SK-N-SH treated with all-trans-retinoic acid at 6 μM for 48 hours (cell line): ENCODE measurements at regions not wholly inside any gene's neighbourhood (a gene's known extent, or its start where the extent isn't known, plus 50 kb on each side); places are given as distances from the start of the nearest gene placed in this dataset.

ENCODE experiments used
- ARNTL ChIP-seq: fragments of 450-650 bp; formaldehyde crosslinking; IDR thresholded peaks from 2 replicates; pipeline ENCODE4 v1.5.0; 2020; ENCODE audit warnings: low read depth, mild to moderate bottlenecking, moderate library complexity, borderline replicate concordance
- CREB5 ChIP-seq: fragments of 250-450 bp; sonication (Bioruptor Pico); IDR thresholded peaks from 2 replicates; pipeline ENCODE4 v1.5.1; 2020; ENCODE audit warnings: low read depth, mild to moderate bottlenecking, moderate library complexity
- ESRRG ChIP-seq: fragments of 250-450 bp; sonication (Bioruptor Pico); IDR thresholded peaks from 2 replicates; pipeline ENCODE4 v1.6.1; 2021; ENCODE audit warnings: mild to moderate bottlenecking
- OSR1 ChIP-seq: fragments of 250-450 bp; sonication (Bioruptor Pico); IDR thresholded peaks from 2 replicates; pipeline ENCODE4 v1.8.0; 2022; ENCODE audit warnings: moderate library complexity, mild to moderate bottlenecking, inconsistent platforms
- PATZ1 ChIP-seq: fragments of 250-450 bp; sonication (Bioruptor Pico); IDR thresholded peaks from 2 replicates; pipeline ENCODE4 v1.8.0; 2020; ENCODE audit warnings: mild to moderate bottlenecking, moderate library complexity, borderline replicate concordance
- RARB ChIP-seq: fragments of 250-450 bp; sonication (Bioruptor Pico); IDR thresholded peaks from 2 replicates; pipeline ENCODE4 v1.8.0; 2021; ENCODE audit warnings: mild to moderate bottlenecking, moderate library complexity
- SNAI2 ChIP-seq: fragments of 250-450 bp; sonication (Bioruptor Pico); IDR thresholded peaks from 2 replicates; pipeline ENCODE4 v1.5.0; 2020; ENCODE audit warnings: mild to moderate bottlenecking, moderate library complexity
- TCF4 ChIP-seq: fragments of 250-450 bp; sonication (Bioruptor Pico); IDR thresholded peaks from 2 replicates; pipeline ENCODE4 v1.8.0; 2021; ENCODE audit warnings: mild to moderate bottlenecking, moderate library complexity, borderline replicate concordance
- TOX ChIP-seq: fragments of 250-450 bp; sonication (Bioruptor Pico); IDR thresholded peaks from 2 replicates; pipeline ENCODE4 v1.8.0; 2021; ENCODE audit warnings: mild to moderate bottlenecking, moderate library complexity, borderline replicate concordance
- ZC3H10 ChIP-seq: fragments of 250-450 bp; sonication (Bioruptor Pico); IDR thresholded peaks from 2 replicates; pipeline ENCODE4 v1.5.1; 2021; ENCODE audit warnings: mild to moderate bottlenecking, moderate library complexity

GRCh38 chr11:39174965-39175364 lies 2284.5 kb downstream of the LRRC4C start:
- no peak for TF ChIP-seq CREB5
- TF ChIP-seq PATZ1 (CRISPR knock-in tag), result no peak
- TF ChIP-seq OSR1 (CRISPR knock-in tag), result no peak
- TF ChIP-seq RARB (CRISPR knock-in tag), result no peak
- TF ChIP-seq ESRRG (CRISPR knock-in tag), result no peak
- no peak for TF ChIP-seq ARNTL (CRISPR knock-in tag)
- no peak for TF ChIP-seq SNAI2 (CRISPR knock-in tag)
- TF ChIP-seq ZC3H10 (CRISPR knock-in tag), result no peak
- TF ChIP-seq TOX, result no peak
- TF ChIP-seq TCF4, result no peak
